ENCODE measurements at regions not wholly inside any gene's neighbourhood (a gene's known extent, or its start where the extent isn't known, plus 50 kb on each side); places are given as distances from the start of the nearest gene placed in this dataset.

DNA sequence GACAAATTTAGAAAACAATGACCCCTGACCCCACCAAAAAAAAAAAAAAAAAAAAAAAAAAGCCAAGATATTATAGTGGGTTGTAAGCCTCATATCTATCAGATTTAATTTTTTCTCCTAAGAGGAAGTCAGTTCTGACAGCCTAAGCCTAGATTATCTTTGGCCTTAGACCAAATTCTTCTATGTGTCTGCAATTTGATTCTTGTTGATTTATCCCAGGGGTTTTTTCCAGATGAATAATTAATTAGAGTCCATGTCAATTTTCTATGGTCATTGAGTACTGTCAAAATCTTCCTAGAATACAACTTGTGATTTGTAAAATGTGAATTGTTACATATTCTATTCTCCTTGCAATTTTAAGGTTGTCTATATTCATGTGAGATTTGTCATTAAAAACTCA is 151.6 kb upstream of the CACNA2D1 start:
- TF ChIP-seq, protein P1, sequence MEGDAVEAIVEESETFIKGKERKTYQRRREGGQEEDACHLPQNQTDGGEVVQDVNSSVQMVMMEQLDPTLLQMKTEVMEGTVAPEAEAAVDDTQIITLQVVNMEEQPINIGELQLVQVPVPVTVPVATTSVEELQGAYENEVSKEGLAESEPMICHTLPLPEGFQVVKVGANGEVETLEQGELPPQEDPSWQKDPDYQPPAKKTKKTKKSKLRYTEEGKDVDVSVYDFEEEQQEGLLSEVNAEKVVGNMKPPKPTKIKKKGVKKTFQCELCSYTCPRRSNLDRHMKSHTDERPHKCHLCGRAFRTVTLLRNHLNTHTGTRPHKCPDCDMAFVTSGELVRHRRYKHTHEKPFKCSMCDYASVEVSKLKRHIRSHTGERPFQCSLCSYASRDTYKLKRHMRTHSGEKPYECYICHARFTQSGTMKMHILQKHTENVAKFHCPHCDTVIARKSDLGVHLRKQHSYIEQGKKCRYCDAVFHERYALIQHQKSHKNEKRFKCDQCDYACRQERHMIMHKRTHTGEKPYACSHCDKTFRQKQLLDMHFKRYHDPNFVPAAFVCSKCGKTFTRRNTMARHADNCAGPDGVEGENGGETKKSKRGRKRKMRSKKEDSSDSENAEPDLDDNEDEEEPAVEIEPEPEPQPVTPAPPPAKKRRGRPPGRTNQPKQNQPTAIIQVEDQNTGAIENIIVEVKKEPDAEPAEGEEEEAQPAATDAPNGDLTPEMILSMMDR (IDR thresholded peaks at IDR 0.05) = no peak
- TF ChIP-seq POLR2A (IDR thresholded peaks at IDR 0.05) = no peak
- TF ChIP-seq POLR2AphosphoS5 (IDR thresholded peaks at IDR 0.05) = no peak
- TF ChIP-seq EP300 (IDR thresholded peaks at IDR 0.05) = no peak

Data from upper lobe of left lung (tissue), 4 donors.